ENCODE measurements at regions not wholly inside any gene's neighbourhood (a gene's known extent, or its start where the extent isn't known, plus 50 kb on each side); places are given as distances from the start of the nearest gene placed in this dataset.

GRCh38 chr4:78720994-78721677 lies 55.0 kb upstream of the BMP2K start:
- DNase-seq: no peak
- H3K27ac ChIP-seq (ENCODE audit: insufficient read length, low read depth, low read length): no peak overlapping the region
- no CpG with 5 or more reads among the region's 10 CpGs for WGBS (ENCODE audit: extremely low coverage, insufficient read length, low lambda C conversion rate)
- no peaks in the 10 kb centered on the region for H3K23me2 ChIP-seq (ENCODE audit: insufficient read length, low read depth, low read length, poor library complexity, severe bottlenecking)
- no peak overlapping the region for H3K4ac ChIP-seq (ENCODE audit: low read depth, low read length)
- H2BK12ac ChIP-seq (ENCODE audit: insufficient read length, low read depth, low read length): no peak overlapping the region
- Mint-ChIP-seq H3K4me3 (no peak overlapping the region), H3K27me3 (ENCODE audit: low read depth) (peaks cover 23% of the 10 kb centered on the region), H3K4me1 (peaks cover 49 to 54% of the 10 kb centered on the region in 2 experiments), H3K36me3 (ENCODE audit: insufficient read depth in 1 of 3, low read depth in 3 of 3) (peaks cover 10 to 23% (median 12%) of the 10 kb centered on the region in 3 experiments; a peak in 6 of 7 replicates), H3K9me3 (peaks cover 19 to 22% of the 10 kb centered on the region in 2 experiments), H3K27ac (no peak overlapping the region)
- no peak overlapping the region for H3K14ac ChIP-seq (ENCODE audit: insufficient read depth, low read length)
- H3K79me1 ChIP-seq (ENCODE audit: insufficient read depth, low read depth, low read length, poor library complexity, severe bottlenecking): no peaks in the 10 kb centered on the region
- H2BK20ac ChIP-seq (ENCODE audit: low read depth, low read length, poor library complexity, severe bottlenecking): no peak overlapping the region
- no peaks in the 10 kb centered on the region for H4K20me1 ChIP-seq (ENCODE audit: control insufficient read depth, insufficient read depth, insufficient read length)
- H4K8ac ChIP-seq (replicated peaks; ENCODE audit: insufficient read length, low read depth, low read length): no peak overlapping the region
- H3K4me2 ChIP-seq (ENCODE audit: insufficient read depth, insufficient read length, low read length): no peak overlapping the region
- no peak overlapping the region for H3K56ac ChIP-seq (ENCODE audit: insufficient read length, low read depth, low read length)
- H2BK120ac ChIP-seq (ENCODE audit: low read depth, low read length, poor library complexity, severe bottlenecking): no peak overlapping the region
- no peak overlapping the region for H3T11ph ChIP-seq (ENCODE audit: low read length)
- no peaks in the 10 kb centered on the region for H3K79me2 ChIP-seq (ENCODE audit: insufficient read depth, low read length)
- no peak overlapping the region for H3K9ac ChIP-seq (ENCODE audit: extremely low read depth, insufficient read length, low read length)
- H3K18ac ChIP-seq (ENCODE audit: insufficient read length, low read depth, low read length): no peak overlapping the region
- H4K91ac ChIP-seq (ENCODE audit: insufficient read length, low read depth, low read length): no peak overlapping the region
- no peak overlapping the region for H3K23ac ChIP-seq (ENCODE audit: insufficient read length, low read depth, low read length)
- H3K27me3 ChIP-seq (ENCODE audit: insufficient read depth, low read length): no peaks in the 10 kb centered on the region
- H2BK15ac ChIP-seq (ENCODE audit: low read depth, low read length): no peak overlapping the region
- no peak overlapping the region for H2AK5ac ChIP-seq (ENCODE audit: insufficient read length, low read length)
- peaks cover 10% of the 10 kb centered on the region; the same call in 1 of the 2 replicates for H3K4me1 ChIP-seq (ENCODE audit: insufficient read depth, low read length)
- TF ChIP-seq CTCF (conservative IDR thresholded peaks at IDR 0.05): no peak
- H2AFZ ChIP-seq (ENCODE audit: low read length): no peak overlapping the region
- no peaks in the 10 kb centered on the region for H3K9me3 ChIP-seq (ENCODE audit: control insufficient read depth, low read depth, low read length)
- no peak overlapping the region for H4K5ac ChIP-seq (ENCODE audit: insufficient read length, low read depth, low read length)
- no peak overlapping the region for H2BK5ac ChIP-seq (ENCODE audit: insufficient read length, low read length)
